ENCODE measurements at regions not wholly inside any gene's neighbourhood (a gene's known extent, or its start where the extent isn't known, plus 50 kb on each side); places are given as distances from the start of the nearest gene placed in this dataset.

DNA sequence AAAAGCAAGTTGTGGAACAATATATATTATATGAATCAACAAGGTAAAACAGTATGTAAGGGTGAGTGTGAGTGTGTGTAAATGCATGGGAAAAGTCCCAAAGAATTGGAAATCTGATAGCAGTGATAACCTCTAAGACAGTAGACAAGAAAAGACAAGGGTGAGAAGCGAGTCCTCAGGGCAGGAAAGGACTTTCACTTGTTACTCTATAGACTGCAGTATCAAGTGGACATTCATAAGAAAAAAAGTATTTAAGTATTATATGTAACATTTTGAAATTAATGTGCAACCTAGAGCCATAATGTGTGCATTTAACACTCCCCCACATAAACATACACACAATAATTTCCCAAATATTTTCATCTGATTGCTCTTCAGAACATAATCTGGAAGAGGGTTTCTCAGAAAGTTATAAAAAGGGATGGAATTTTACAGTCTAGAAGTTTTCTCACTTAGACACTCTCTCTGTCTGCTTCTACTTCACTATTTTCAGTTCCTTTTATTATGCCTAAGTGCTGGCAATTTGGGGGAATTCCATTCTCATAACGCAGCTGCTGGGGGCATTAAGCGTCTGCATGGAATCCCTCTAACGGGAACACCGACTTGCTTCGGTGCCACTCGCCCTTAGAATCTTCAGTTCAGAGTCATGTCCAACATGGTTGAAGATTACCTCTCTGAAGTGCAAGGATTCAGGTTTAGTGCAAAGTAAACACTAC lies 50.0 kb upstream of the CDIN1 start (continued):
- TF ChIP-seq MYB (IDR thresholded peaks at IDR 0.05; ENCODE audit: borderline replicate concordance, low read depth, low read length) (no peak), KAT2A (conservative IDR thresholded peaks at IDR 0.05; ENCODE audit: control insufficient read depth, low read depth, low read length) (no peak), ZZZ3 (IDR thresholded peaks at IDR 0.05; ENCODE audit: control insufficient read depth, insufficient read length, low read depth) (no peak), JUNB (IDR thresholded peaks at IDR 0.05) (no peak), ZNF384 (IDR thresholded peaks at IDR 0.05; ENCODE audit: borderline replicate concordance, low read depth, low read length) (no peak), JUND (IDR thresholded peaks at IDR 0.05; ENCODE audit: low read depth, low read length) (no peak), SRF (IDR thresholded peaks at IDR 0.05; ENCODE audit: low read depth in 2 of 2, low read length in 2 of 2) (no peak), TARDBP (IDR thresholded peaks at IDR 0.05; ENCODE audit: borderline replicate concordance) (no peak), NR2F1 (conservative IDR thresholded peaks at IDR 0.05) (0 out of 2 replicates have a peak, but pooled peaks have one; percentile 10), HCFC1 (IDR thresholded peaks at IDR 0.05; ENCODE audit: low read length) (no peak), SMAD1 (IDR thresholded peaks at IDR 0.05; ENCODE audit: low read depth, partially characterized antibody) (no peak), NBN (IDR thresholded peaks at IDR 0.05) (no peak), IKZF2 (IDR thresholded peaks at IDR 0.05) (peak; percentile 81 to 84; a peak in 3 of 4 replicates), FOXK2 (IDR thresholded peaks at IDR 0.05) (no peak), FOS (IDR thresholded peaks at IDR 0.05; ENCODE audit: borderline replicate concordance, extremely low read depth, insufficient read length) (no peak), SMC3 (IDR thresholded peaks at IDR 0.05; ENCODE audit: borderline replicate concordance, low read length) (no peak)
- TF ChIP-seq, protein P1, sequence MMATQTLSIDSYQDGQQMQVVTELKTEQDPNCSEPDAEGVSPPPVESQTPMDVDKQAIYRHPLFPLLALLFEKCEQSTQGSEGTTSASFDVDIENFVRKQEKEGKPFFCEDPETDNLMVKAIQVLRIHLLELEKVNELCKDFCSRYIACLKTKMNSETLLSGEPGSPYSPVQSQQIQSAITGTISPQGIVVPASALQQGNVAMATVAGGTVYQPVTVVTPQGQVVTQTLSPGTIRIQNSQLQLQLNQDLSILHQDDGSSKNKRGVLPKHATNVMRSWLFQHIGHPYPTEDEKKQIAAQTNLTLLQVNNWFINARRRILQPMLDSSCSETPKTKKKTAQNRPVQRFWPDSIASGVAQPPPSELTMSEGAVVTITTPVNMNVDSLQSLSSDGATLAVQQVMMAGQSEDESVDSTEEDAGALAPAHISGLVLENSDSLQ (IDR thresholded peaks at IDR 0.05): no peak
- TF ChIP-seq, protein P2, sequence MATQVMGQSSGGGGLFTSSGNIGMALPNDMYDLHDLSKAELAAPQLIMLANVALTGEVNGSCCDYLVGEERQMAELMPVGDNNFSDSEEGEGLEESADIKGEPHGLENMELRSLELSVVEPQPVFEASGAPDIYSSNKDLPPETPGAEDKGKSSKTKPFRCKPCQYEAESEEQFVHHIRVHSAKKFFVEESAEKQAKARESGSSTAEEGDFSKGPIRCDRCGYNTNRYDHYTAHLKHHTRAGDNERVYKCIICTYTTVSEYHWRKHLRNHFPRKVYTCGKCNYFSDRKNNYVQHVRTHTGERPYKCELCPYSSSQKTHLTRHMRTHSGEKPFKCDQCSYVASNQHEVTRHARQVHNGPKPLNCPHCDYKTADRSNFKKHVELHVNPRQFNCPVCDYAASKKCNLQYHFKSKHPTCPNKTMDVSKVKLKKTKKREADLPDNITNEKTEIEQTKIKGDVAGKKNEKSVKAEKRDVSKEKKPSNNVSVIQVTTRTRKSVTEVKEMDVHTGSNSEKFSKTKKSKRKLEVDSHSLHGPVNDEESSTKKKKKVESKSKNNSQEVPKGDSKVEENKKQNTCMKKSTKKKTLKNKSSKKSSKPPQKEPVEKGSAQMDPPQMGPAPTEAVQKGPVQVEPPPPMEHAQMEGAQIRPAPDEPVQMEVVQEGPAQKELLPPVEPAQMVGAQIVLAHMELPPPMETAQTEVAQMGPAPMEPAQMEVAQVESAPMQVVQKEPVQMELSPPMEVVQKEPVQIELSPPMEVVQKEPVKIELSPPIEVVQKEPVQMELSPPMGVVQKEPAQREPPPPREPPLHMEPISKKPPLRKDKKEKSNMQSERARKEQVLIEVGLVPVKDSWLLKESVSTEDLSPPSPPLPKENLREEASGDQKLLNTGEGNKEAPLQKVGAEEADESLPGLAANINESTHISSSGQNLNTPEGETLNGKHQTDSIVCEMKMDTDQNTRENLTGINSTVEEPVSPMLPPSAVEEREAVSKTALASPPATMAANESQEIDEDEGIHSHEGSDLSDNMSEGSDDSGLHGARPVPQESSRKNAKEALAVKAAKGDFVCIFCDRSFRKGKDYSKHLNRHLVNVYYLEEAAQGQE (IDR thresholded peaks at IDR 0.05; ENCODE audit: low read depth, low read length): no peak
- TF ChIP-seq, protein P3, sequence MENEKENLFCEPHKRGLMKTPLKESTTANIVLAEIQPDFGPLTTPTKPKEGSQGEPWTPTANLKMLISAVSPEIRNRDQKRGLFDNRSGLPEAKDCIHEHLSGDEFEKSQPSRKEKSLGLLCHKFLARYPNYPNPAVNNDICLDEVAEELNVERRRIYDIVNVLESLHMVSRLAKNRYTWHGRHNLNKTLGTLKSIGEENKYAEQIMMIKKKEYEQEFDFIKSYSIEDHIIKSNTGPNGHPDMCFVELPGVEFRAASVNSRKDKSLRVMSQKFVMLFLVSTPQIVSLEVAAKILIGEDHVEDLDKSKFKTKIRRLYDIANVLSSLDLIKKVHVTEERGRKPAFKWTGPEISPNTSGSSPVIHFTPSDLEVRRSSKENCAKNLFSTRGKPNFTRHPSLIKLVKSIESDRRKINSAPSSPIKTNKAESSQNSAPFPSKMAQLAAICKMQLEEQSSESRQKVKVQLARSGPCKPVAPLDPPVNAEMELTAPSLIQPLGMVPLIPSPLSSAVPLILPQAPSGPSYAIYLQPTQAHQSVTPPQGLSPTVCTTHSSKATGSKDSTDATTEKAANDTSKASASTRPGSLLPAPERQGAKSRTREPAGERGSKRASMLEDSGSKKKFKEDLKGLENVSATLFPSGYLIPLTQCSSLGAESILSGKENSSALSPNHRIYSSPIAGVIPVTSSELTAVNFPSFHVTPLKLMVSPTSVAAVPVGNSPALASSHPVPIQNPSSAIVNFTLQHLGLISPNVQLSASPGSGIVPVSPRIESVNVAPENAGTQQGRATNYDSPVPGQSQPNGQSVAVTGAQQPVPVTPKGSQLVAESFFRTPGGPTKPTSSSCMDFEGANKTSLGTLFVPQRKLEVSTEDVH (IDR thresholded peaks at IDR 0.05; ENCODE audit: low read depth, partially characterized antibody): no peak
- TF ChIP-seq, protein P4, sequence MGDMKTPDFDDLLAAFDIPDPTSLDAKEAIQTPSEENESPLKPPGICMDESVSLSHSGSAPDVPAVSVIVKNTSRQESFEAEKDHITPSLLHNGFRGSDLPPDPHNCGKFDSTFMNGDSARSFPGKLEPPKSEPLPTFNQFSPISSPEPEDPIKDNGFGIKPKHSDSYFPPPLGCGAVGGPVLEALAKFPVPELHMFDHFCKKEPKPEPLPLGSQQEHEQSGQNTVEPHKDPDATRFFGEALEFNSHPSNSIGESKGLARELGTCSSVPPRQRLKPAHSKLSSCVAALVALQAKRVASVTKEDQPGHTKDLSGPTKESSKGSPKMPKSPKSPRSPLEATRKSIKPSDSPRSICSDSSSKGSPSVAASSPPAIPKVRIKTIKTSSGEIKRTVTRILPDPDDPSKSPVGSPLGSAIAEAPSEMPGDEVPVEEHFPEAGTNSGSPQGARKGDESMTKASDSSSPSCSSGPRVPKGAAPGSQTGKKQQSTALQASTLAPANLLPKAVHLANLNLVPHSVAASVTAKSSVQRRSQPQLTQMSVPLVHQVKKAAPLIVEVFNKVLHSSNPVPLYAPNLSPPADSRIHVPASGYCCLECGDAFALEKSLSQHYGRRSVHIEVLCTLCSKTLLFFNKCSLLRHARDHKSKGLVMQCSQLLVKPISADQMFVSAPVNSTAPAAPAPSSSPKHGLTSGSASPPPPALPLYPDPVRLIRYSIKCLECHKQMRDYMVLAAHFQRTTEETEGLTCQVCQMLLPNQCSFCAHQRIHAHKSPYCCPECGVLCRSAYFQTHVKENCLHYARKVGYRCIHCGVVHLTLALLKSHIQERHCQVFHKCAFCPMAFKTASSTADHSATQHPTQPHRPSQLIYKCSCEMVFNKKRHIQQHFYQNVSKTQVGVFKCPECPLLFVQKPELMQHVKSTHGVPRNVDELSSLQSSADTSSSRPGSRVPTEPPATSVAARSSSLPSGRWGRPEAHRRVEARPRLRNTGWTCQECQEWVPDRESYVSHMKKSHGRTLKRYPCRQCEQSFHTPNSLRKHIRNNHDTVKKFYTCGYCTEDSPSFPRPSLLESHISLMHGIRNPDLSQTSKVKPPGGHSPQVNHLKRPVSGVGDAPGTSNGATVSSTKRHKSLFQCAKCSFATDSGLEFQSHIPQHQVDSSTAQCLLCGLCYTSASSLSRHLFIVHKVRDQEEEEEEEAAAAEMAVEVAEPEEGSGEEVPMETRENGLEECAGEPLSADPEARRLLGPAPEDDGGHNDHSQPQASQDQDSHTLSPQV (IDR thresholded peaks at IDR 0.05): no peak

Data from GM12878 (cell line).